ENCODE measurements at regions not wholly inside any gene's neighbourhood (a gene's known extent, or its start where the extent isn't known, plus 50 kb on each side); places are given as distances from the start of the nearest gene placed in this dataset.

DNA sequence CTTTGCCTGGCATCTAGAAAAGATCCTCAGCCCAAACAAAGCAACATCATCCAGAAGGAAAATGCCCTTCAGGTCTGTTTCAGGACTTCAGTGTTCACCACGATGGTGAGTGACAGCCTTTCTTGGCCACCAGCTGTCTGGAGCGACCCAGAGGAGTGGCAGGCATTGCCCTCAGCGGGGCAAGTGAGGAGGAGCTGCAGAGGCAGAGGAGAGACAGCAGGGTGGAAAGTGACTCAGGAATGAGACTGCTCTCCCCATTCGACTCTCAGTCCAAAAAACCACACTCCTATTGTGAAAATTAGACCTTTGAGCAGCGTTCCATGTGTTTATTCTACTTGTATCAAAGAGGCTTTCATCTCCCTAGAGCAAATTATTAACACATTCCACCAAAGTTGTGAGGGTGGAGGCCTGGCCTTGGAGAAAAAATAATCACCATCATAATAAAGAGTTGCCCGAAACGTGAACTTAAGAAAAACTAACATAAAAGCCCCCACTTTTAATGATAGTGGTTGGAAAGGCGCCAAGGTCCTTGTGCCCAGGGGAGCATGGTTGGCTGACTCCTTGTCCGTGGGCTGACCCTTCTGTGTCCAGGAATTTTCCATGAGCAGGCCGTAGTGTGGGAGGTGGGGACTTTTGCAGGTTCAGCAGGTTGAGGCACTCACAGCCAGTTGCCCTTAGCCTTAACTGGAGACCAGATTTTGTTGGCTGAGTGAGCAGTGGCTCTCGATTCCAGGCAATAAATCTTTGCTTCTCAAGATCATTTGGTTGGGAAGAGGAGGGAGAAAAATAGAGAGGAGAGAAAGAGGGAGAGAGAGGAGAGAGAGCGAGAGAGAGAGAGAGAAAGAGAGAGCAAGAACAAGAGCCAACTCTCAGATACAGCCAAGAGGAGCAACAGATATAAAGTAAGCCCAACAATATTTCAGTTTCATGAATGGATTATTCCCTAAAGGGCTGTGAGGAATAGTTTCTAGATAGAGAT, 125.9 kb upstream of the ANKRD55 start:
- in situ Hi-C loops (cut with MboI; ENCODE audit: low sequenced_read_pairs) = no loop called here

DNA sequence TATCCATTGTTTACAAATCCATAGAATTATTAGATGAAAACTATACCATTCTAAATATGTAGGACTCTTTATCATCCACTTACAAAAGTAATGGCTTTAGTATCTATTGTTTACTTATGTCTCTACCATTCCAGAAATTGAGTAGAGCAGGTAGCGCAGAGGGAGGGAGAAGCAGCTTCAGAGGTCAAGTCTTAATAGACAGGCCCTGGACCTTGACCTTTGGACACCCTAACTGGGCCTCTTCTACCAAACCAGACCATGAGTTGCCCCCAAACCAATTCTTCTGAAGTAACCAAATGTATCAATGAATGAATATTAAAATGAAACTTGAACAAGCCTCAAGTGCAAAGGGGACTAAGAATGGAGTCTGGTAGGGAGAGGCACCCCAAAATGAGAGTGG, 124.9 kb upstream of the ANKRD55 start:
- in situ Hi-C loops (cut with MboI; ENCODE audit: low sequenced_read_pairs) = no loop called here

DNA sequence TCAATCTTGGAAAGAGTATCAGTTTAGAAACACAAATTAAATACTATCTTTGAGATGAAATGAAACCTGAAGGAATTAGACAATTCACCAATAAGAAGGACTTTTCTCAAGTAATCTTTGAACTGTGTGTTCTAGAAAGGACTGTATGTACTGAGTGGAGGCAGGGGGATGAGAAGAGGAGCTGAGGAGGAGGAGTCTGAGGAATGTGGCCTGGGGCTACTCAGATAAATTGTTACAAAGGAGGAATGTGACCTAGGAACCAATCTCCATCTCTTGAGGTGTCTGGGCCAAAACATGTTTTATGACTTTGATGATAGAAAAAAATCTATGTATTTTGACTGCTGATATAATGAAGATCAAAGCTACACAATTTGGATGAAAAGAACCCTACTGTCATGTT, 124.3 kb upstream of the ANKRD55 start:
- in situ Hi-C loops (cut with MboI; ENCODE audit: low sequenced_read_pairs) = no loop called here

DNA sequence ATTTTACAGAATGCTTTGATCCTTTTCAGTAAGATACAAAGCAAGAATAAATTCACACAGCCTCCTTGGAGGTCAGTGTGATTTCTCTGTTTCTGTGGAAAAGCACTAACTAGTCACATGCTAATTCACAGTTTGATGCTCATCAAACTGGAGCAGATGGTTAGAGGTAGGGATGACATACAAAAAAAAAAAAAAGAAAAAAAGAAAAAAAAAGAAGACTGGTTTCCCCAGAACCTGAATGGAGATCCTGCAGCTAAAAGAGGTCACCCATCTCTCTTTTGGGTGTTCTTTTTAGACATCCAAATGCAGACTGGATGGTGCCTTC, 123.7 kb upstream of the ANKRD55 start:
- in situ Hi-C loops (cut with MboI; ENCODE audit: low sequenced_read_pairs) = no loop called here

DNA sequence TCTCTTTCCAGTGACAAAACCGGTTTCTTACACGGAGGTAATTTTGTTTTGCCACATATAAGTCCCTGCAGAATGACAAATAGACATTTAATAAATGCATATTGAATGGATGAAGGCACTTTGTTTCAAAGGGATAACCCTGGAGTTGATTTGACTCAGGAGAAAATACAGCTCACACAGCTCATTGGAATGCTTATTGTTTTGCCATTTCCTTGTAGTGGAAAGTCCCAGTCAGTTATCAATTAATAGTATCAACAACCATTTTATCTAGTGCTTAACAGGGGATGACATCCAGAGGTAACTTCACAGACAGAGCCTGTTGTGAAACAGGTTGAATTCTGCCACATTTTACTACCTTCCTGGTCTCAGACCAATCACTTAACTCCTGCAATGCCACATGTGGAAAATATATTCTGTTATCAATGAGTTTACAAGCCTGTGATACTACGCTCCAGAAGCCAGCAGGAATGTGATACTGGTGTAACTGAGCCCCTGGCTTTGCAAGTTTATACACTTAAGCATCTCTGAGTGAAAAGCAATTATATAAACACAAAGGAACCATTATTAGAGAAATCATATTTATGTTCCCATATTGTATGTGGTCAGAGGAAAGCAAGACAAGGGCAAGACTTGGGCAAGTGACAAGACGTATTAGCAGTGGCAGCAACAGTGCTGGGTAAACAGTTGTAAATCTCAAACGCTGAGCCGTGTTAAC, 123.1 kb upstream of the ANKRD55 start:
- in situ Hi-C loops (cut with MboI; ENCODE audit: low sequenced_read_pairs) = no loop called here

DNA sequence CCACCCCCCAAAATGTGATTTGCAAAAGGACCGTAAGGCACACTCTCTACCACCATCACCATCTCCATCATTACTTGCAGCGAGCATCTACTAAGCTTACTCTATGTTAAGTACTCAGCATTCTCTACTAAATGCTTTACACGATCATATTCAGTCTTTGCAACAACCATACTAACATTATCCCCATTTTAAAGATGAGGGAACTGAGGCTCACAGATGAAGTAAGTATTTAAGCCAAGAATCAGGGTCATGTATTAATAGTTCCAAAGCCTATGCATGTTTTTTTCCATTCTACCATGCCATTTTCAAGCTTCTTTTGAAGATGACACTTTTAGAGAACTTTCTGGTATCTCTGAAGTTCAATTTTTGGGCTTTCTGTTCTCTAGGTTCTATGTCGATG, 121.7 kb upstream of the ANKRD55 start:
- in situ Hi-C loops (cut with MboI; ENCODE audit: low sequenced_read_pairs) = no loop called here

DNA sequence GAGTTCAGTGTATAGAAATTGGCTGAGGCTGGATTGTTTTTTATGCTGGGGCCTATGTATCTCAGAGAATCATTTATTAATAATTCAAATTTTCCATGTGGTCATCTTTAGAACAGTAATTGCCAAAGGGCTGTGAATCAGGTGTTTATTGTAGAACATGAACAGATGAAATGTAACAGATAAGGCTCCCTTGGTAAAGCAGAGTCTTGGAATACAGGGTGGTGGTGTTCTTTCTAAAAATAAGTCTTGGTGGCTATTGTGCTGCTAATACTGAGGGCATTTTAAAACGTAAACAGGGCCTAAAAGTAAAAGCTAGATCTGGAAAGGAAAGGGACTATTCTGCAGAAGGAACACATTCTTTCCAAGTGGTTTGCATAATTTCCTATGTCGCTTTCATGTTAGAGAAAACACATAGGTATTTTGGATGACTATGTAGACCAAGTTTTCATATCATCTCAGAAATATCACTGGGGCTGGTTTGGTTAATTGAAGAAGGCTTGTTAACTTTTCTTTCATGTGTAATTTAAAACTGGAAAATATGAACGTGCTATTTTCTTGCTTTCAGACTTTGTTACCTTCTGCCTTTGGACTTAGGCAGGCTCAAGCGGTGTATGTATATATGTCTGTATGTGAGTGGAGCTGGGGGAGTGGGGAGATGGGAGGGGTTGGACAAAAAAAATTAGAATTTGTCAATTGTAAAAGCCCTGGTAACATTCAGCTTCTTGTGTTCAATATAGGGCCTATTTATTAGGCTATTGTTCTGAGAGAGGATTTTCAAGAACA, 119.9 kb upstream of the ANKRD55 start:
- in situ Hi-C loops (cut with MboI; ENCODE audit: low sequenced_read_pairs) = no loop called here

DNA sequence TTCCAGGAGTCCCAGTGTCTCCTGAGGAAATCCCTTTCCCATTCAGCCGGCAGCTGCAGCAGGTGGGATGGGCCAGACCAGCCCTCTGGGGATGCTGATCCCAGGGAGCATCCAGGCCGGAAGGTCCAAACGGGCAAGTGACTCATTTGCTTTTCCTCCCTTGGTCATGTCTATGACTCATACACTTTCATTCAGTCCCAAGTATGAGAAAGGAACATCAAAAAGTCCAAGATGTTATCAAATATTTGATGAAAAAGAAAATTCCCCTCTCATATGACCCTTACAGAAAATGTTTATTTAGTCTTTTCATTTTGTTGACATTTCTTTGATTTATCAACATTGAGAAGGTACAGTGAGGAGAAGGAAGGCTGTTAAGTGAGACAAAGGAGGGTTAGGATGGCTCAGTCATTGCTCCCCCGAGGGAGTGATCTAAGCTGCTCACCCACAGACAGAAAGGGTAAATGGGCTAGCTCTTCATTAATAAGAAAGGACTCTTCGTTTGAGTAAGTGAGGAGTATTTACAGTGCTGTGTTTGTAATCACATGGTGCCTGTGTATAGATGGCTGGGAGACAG, 117.6 kb upstream of the ANKRD55 start:
- in situ Hi-C loops (cut with MboI; ENCODE audit: low sequenced_read_pairs) = no loop called here

DNA sequence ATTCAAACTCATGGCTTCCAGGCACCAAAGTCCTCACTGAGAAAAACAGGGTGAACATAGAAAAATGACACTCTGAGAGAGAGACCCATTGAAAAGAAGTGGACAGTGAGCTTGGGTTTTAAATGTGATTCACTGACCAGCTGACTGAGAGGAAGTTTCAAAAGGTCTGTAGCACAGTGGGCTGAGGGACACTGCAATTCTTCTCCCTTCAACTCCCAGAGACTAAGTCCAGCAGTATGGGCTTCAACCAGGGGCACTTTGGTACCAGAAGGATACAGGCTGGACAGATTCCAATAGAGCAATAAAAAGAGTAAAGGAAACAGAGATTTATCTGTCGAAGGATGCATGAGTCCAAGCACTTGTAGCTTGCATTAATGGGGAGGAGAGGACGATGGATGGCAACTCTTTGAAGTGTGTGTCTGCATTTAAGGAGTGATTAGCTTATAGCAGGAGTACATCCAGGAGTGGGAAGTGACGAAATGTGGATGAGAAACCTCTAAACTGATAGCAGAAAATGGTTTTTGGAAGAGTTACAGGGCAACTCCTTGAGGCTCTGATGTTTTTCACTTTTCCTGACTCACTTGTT, 117.0 kb upstream of the ANKRD55 start:
- in situ Hi-C loops (cut with MboI; ENCODE audit: low sequenced_read_pairs) = no loop called here

DNA sequence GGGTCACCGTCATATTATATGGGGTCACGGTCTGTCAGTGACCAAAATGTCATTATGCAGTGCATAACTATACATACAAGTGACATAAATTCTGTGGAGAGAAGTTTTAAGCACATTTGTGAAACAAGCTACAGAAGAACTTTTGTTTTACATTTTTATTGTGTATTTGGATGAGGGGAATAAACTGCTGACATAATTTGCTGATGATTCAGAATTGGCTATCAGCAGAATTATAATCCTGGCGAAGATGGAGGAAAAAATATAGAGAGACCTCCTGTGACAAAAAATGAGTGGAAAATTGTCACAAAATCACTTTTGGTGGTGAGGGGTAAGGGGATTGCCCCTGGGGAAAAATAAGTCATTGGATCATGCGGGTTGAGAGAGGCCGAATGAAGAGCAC, 116.3 kb upstream of the ANKRD55 start:
- in situ Hi-C loops (cut with MboI; ENCODE audit: low sequenced_read_pairs) = no loop called here

DNA sequence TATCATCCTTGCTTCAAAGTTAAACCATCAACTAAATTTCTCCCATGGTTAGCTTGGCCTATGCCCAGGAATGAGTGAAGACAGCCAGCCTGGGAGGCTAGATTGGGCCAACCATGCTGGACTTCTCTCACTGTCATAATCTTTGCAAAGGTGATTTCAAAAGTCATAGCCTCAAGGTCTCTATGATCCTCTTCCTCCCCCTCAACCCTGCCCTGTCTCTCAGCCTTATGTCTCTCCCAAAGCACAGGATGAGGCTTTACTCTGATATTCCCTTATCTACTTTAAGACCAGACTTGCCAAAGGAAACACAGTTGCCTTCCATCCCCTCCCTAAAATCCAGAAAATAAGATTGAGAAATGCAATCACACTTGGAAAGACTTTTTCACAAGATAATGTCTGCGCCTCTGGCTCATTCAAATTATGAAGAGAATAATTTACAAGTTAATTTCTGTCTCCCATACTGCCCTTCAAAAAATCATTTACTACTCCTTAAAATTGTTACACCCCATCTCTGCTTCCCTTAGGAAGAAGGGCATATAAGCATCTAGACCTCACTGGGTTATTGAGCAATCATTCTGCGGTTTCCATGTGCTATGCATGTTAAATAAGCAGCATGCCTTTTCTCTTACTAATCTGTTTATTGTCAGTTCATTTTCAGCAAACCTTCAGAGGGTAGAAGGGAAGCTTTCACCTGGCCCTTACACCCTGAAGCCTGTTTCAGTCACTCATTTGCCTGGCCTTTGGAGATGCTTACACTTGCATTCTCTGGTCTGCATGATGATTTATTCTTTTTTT, 113.8 kb upstream of the ANKRD55 start:
- in situ Hi-C loops (cut with MboI; ENCODE audit: low sequenced_read_pairs) = no loop called here

DNA sequence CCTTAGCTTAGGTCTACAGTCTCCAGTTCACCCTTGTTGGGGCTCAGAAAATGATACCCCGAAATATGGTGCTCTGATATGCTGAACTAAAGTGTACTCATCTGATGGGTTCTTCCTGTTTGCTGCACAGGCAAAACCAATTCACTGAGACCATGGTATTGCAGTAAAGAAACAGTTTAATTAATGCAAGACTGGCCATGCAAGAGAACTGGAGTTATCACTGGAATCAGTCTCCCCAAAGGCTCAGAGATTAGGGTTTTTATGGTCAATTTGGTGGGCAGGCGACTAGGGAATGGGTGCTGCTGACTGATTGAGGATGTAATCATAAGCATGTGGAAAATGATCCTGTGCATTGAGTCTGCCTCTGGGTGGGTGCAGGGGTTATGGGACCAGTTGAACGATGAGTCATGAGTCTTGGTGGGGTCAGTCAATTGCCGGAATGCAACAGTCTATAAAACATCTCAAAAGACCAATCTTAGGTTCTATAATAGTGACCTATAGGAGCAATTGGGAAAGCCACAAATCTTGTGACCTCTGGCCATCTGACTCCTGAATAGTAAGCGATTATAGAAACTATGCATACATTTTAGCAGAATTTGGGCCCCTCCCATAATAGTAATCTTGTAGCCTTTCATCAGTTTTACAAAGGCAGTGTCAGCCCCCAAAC, 113.0 kb upstream of the ANKRD55 start:
- in situ Hi-C loops (cut with MboI; ENCODE audit: low sequenced_read_pairs) = no loop called here

DNA sequence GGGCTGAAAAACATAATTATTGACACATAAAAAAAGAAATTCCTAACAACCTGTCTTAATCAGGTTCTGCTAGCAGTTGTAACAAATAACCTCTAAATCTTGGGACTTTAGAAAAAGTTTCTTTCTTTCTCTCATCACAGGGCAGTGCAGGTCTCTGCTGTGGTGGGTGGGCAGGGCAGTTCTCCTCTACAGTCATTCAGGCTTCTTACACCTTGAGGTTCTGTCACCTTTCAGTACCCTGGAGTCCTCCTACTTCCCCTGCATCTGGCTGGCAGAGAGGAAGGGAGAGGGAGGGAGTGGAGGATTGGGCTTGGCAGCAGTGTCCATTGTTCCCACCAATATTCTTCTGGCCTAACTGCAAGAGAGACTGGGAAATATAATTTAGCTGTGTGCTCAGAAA, 112.2 kb upstream of the ANKRD55 start:
- in situ Hi-C loops (cut with MboI; ENCODE audit: low sequenced_read_pairs) = no loop called here

DNA sequence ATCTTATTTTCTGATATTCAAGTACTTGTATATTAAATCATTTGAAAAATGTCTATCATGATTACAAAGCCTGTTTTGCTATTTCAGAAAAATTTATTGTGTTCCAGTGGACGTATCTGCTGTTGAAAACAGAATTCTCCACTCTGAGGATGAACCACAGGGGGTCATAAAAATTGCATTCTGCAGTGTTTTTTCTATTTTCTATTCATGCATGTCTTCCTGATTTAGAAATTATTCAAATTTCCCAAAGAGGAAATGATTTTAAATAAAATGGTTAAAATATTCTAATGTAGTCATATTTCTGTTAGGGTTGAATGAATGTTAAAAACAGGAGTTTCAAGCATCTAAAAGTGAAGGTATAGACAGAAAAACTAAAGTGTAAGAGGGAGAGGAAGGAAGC, 111.5 kb upstream of the ANKRD55 start:
- in situ Hi-C loops (cut with MboI; ENCODE audit: low sequenced_read_pairs) = no loop called here

DNA sequence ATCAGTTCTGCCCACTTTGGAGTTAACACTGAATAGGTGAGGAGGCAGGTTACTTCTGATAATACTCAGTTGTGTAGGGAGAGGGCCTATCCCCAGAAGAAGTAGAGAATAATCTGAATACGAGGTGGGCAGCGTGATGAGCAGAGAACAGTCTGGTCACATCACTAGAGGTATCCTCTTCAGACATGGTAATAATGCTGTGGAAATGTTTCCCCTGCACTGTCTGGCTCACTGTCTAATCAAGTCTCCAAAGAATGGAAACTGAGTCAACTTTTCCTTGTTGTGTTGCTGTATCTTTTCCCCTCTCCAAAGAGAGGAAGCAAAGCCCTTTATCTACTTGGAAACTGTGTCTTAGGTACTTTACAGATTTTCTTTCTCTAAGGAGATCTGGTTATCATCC, 110.9 kb upstream of the ANKRD55 start:
- in situ Hi-C loops (cut with MboI; ENCODE audit: low sequenced_read_pairs) = no loop called here

DNA sequence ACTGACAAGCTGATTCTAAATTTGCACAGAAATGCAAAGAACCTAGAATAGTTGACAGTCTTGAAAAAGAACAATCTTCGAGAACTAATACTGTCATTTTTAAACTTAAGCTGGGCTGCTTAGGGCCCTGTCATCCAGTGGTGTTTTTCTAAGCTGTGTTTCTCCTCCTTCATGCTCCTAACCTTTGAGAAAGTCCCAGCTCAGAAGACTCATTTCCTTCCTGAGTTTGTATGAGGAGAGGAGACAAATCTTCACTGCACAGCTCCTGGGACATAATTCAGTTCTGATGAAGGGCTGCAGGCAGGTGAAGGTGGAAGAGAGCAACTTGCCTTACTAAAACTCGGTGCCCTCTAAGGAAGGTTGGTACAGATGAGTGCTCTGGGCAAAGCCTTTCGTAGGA, 109.5 kb upstream of the ANKRD55 start:
- in situ Hi-C loops (cut with MboI; ENCODE audit: low sequenced_read_pairs) = no loop called here

DNA sequence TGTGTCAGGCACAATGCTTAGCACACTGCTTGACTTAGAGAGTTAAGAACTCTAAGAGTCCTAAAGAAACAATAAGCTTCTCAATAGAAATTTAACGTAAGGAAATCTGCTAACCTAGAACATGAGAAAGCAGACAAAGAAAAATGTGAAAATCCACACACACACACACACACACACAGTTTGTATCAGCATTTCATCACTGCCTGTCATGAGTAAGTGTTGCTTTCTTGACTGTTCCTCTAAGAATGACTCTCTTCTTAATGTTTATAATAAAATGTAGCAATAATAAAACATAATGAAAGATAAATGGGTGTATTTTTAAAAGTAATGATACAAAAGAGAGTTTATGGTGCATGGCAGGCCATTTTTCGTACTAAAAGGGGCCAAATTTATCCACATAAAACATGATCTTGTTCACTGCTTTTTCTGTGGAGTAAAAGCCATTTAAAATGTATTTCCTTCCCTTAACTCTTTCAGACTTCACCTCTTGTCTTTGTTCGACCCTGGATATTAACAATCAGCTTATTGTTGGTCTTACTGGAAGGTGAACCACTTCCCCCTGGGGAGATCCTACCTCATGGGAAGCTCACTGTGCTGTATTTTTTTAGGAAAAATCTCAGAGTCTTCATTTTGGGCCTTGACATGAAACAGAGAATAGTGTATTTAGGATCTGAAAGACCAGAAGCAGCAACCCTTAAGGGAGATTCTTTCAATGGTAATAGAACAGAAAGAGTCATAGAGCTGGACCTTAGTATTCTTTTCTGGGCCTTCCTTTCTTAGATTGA, 107.3 kb upstream of the ANKRD55 start:
- in situ Hi-C loops (cut with MboI; ENCODE audit: low sequenced_read_pairs) = no loop called here

DNA sequence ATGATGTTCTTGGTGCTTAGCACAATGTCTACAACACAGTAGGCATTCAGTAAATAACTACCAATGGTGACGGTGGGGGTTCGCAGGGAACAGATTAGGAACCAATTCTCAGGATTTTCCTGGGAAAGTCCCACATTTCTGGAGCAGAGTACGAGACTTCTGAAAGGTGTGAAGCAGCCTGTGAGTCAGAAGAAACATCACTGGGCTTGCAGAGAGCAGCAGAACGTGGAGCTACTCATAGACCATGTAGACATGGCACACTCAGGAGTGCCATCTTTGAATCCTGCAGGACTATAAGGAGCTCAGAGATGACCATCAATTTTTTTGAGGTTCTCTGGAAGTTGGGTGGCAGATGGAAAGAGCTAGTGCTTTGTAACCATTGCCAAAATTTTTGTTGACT, 106.6 kb upstream of the ANKRD55 start:
- in situ Hi-C loops (cut with MboI; ENCODE audit: low sequenced_read_pairs) = no loop called here

All from HL-60/S4 treated with phorbol 12-myristate 13-acetate at 8.2 ng/mL for 4 days and 3 days (cell line).